ENCODE measurements at regions not wholly inside any gene's neighbourhood (a gene's known extent, or its start where the extent isn't known, plus 50 kb on each side); places are given as distances from the start of the nearest gene placed in this dataset.

DNA sequence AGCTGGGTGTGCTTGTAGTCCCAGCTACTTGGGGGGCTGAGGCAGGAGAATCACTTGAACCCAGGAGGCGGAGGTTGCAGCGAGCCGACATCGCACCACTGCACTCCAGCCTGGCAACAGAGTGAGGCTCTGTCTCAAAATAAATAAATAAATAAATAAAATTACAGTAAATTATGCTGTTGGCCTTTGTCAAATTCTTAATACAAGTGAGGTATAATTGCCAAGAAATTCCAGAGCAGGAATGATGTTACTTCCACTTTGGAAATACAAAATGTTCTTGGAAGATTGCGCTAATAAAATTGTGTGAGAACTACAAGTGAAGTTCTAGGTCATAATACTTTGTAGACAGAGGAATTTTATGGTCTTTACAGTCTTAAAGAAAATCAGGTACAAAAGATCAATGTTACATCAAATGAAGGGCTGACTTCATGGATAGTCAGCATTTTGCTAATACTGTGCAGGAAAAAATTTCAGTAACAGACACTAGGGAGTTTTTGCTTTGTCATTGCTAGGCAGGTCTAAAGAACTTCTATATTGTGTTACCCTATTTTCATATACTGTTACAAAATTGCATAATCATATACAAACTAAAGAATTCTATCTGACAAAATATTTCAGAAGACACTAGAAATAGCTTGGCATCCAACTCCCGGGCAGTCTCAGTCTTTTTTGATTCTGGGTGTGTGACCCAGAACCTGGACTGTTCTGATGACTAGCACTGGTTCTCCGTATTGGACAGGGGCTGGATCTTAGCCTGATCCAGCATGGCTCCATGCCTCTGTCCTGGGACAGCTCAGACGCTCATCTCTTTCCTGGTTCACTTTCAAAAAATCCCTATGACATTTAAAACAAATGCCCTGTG lies 76.0 kb upstream of the STK17B start:
- TF ChIP-seq, protein P1, sequence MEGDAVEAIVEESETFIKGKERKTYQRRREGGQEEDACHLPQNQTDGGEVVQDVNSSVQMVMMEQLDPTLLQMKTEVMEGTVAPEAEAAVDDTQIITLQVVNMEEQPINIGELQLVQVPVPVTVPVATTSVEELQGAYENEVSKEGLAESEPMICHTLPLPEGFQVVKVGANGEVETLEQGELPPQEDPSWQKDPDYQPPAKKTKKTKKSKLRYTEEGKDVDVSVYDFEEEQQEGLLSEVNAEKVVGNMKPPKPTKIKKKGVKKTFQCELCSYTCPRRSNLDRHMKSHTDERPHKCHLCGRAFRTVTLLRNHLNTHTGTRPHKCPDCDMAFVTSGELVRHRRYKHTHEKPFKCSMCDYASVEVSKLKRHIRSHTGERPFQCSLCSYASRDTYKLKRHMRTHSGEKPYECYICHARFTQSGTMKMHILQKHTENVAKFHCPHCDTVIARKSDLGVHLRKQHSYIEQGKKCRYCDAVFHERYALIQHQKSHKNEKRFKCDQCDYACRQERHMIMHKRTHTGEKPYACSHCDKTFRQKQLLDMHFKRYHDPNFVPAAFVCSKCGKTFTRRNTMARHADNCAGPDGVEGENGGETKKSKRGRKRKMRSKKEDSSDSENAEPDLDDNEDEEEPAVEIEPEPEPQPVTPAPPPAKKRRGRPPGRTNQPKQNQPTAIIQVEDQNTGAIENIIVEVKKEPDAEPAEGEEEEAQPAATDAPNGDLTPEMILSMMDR (IDR thresholded peaks at IDR 0.05; ENCODE audit: insufficient read depth, low read length, missing control alignments) = no peak
- DNase-seq (ENCODE audit: low read depth, low spot score) = no peak
- ChIA-PET POLR2A (interaction anchor here (1.8 to 2.3 kb wide), 2 partner anchors 9 to 31 kb away, joined by 5 to 7 read pairs; no protein-coding TSS in a partner anchor), CTCF (interaction anchor here (1.0 to 2.8 kb wide), 6 partner anchors 13 to 90 kb away, joined by 4 to 11 read pairs (median 8); no protein-coding TSS in a partner anchor)
- H3K4me3 ChIP-seq (ENCODE audit: low read depth, low read length) = no peak overlapping the region

DNA sequence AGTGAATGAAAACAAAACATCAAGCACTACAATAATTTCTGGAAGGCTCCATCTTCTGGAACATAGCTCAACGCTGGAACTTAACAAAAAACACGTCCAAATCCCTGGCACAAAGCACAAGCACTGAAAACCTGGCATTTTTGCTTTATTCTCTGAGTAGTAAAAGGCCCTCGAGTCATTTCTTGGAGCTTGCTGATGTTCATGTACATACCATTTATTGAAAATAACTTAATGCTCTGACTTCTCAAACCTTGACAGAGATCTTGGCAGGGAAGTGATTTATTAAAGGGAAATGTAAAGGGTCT lies 76.5 kb upstream of the STK17B start:
- ChIA-PET CTCF (interaction anchor here (1.5 to 2.8 kb wide), 6 partner anchors 9 to 89 kb away, joined by 4 to 11 read pairs (median 8); no protein-coding TSS in a partner anchor), POLR2A (interaction anchor here (0.5 to 2.3 kb wide), 5 partner anchors 9 to 31 kb away, joined by 4 to 10 read pairs (median 5); no protein-coding TSS in a partner anchor)
- TF ChIP-seq, protein P1 (IDR thresholded peaks at IDR 0.05; ENCODE audit: insufficient read depth, low read length, missing control alignments) = no peak

DNA sequence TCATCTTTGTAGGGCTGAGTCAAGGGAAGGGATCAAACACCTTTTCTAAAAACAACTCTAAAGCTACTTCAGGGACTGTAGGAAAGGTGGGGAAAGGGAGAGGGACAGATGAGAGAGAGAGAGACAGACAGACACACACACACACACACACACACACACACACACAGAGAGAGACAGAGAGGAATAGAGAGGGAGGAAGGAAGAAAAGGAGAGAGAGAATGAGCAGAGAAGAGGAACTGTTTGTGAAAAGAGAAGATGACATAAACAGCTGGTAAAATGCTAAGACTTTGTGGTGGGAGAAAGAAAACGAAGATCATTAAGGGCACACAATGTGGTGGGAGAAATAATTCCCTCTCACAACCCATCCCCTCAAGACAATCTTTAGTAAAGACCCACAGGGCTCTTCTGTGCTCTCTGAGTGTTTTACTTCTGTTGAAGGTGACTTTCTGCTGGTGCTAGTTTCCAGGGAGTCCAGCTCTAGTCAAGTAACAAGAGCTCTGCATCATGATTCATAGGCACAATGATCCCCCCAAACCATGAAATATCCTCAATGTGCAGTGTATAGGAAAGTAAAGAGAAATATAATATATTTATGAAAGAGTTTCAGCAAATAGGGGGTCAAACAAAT lies 77.2 kb upstream of the STK17B start:
- ChIA-PET POLR2A (interaction anchor here (0.5 to 2.3 kb wide), 5 partner anchors 10 to 30 kb away, joined by 4 to 10 read pairs (median 5); no protein-coding TSS in a partner anchor), CTCF (interaction anchor here (1.5 to 2.5 kb wide), 5 partner anchors 10 to 89 kb away, joined by 4 to 11 read pairs (median 10); no protein-coding TSS in a partner anchor)
- TF ChIP-seq, protein P1 (IDR thresholded peaks at IDR 0.05; ENCODE audit: insufficient read depth, low read length, missing control alignments) = no peak
- no peak for DNase-seq (ENCODE audit: low read depth, low spot score)
- H3K4me3 ChIP-seq (ENCODE audit: low read depth, low read length) = no peak overlapping the region

More for the DNA sequence above, 76.5 kb upstream of the STK17B start:
- DNase-seq (ENCODE audit: low read depth, low spot score) = no peak
- H3K4me3 ChIP-seq (ENCODE audit: low read depth, low read length) = no peak overlapping the region

DNA sequence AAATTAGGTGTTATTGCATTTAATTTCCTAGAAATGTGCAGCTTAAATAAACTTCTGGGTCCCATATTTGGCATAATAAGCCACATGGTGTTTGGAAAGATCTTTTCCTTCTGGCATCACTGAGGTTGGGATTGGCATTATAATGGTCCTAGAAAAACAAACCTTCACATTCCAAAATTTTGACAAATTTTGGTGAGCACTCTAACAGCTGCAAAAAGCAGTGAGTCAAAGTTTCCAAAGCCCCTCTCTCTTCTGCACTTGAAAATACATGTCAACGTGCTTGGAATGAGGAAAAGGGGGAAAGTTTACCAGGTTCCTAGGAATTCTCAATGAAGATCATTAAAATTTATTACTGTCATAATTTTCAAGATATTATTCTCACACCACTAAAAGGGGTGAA lies 77.8 kb upstream of the STK17B start:
- no peak overlapping the region for H3K4me3 ChIP-seq (ENCODE audit: low read depth, low read length)
- no peak for DNase-seq (ENCODE audit: low read depth, low spot score)
- TF ChIP-seq, protein P1 (IDR thresholded peaks at IDR 0.05; ENCODE audit: insufficient read depth, low read length, missing control alignments) = no peak
- POLR2A ChIA-PET = interaction anchor here (1.4 to 2.3 kb wide), 4 partner anchors 11 to 30 kb away, joined by 5 to 10 read pairs (median 6); no protein-coding TSS in a partner anchor
- CTCF ChIA-PET = interaction anchor here (1.5 to 2.5 kb wide), 5 partner anchors 10 to 88 kb away, joined by 4 to 11 read pairs (median 10); no protein-coding TSS in a partner anchor

DNA sequence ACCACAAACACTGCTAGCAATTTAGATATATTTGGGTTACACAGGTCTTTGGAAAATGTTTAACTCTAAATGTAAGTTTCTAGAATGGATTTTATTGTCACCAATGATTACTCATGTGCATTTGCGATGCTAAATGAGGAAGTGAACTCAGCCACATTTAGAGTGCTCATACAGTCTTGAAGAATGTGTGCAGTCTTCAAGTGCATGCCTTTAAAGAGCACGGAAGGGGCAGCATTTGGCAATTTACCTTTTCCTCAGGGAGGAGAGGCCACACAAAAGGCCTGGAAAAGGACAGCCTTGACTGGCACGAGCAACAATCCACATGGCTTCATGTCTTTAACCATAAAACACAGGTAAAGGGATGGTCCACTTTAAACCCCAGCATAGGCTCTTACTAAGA lies 78.5 kb upstream of the STK17B start:
- TF ChIP-seq, protein P1 (IDR thresholded peaks at IDR 0.05; ENCODE audit: insufficient read depth, low read length, missing control alignments) = no peak
- POLR2A ChIA-PET = interaction anchor here (2.1 kb wide), 1 partner anchor 10 kb away, joined by 10 read pairs; no protein-coding TSS in a partner anchor
- CTCF ChIA-PET = interaction anchor here (0.9 kb wide), 1 partner anchor 172 kb away, joined by 3 read pairs; no protein-coding TSS in a partner anchor
- no peak for DNase-seq (ENCODE audit: low read depth, low spot score)
- H3K4me3 ChIP-seq (ENCODE audit: low read depth, low read length) = no peak overlapping the region

Measured in AG04449 (cell line).